Activated CD4-positive, alpha-beta T cell treated with anti-CD3 and anti-CD28 coated beads, Interleukin-2, Interleukin-6, amounts not matched to agents 100 ng/mL and 50 ng/mL, durations not matched to agents 16 hours and 8 hours (primary cell): ENCODE measurements at regions not wholly inside any gene's neighbourhood (a gene's known extent, or its start where the extent isn't known, plus 50 kb on each side); places are given as distances from the start of the nearest gene placed in this dataset.
"Not testable (repeated sequence)": the region's sequence is repeated elsewhere in the genome, so short reads cannot be mapped to it uniquely, and the experiment has no call there.

Experiments
- DNase-seq: peaks from one replicate; pipeline ENCODE4 v3.0.0-alpha.2; 2020

- DNase-seq, result no peak
Observed at GRCh38 chr6:137810554-137811120, 56.4 kb upstream of the TNFAIP3 start.

DNA sequence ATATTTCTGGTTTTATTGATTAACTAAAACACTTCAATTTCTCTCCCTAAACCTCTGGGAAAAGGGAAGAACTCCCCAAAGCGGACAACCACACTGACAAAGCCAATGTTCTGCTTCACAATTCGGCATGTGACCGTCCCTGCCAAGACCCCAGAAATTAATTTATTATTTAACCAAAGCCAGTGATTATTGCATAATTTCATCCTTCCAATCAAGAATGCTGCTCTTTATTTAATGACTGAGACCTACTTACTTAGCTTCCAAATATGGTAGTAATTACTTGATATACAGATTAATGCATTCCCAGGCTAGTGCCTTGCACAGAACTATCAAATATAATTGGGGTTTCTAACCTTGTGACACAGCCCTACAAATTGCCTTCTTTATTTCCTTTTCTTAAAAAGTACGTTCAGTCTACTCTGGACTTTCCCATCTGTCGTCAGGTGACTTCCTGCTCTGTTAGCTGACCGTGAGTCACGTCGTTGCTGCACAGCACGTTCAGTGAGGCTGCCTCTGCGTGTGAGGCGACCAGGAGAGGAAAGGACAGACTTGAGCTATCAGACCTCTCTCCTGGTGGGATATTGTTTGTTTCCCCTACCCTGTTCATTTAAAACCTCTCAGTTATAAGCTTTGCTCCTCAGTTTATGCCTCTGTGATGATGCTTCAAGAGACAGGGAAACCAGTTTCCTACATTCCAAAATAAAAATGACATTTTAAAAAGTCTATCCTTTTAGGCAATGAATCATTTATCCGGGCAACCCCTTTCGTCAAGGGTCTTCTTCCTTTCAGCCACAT lies 55.7 kb upstream of the TNFAIP3 start:
- DNase-seq, result peak; percentile 92

GRCh38 chr6:137811916-137812553 lies 55.0 kb upstream of the TNFAIP3 start:
- DNase-seq, result no peak

DNA sequence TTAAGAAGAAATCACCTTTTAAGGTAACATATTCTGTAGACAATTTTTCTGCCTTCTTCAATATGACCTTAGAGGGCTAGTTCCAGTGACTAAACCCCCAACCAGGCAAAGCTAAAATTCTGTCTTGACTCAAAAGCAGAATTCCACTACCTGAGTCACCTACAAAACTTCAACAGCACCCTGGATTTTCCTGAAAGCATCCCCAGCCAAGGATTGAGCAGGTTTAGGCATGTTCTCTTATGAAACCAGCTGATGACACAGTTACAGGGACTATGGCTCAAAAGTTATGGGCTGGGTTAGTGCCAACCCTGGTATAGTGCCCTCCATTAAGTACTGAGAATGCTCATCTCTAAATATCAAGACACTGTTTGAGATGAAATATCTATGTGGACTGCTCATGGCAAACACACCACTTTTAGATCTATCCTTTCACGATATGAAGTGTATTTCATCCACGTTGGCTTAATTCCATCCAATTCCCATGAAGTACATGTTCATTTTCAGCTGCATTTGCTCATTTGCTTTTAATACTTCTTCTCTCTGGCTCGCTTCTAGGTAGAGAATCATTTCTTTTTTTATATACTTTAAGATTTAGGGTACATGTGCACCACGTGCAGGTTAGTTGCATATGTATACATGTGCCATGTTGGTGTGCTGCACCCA lies 53.6 kb upstream of the TNFAIP3 start:
- DNase-seq, result no peak

DNA sequence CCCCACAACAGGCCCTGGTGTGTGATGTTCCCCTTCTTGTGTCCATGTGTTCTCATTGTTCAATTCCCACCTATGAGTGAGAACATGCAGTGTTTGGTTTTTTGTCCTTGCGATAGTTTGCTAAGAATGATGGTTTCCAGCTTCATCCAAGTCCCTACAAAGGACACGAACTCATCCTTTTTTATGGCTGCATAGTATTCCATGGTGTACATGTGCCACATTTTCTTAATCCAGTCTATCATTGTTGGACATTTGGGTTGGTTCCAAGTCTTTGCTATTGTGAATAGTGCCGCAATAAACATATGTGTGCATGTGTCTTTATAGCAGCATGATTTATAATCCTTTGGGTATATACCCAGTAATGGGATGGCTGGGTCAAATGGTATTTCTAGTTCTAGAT lies 53.0 kb upstream of the TNFAIP3 start:
- DNase-seq, result not testable (repeated sequence)

DNA sequence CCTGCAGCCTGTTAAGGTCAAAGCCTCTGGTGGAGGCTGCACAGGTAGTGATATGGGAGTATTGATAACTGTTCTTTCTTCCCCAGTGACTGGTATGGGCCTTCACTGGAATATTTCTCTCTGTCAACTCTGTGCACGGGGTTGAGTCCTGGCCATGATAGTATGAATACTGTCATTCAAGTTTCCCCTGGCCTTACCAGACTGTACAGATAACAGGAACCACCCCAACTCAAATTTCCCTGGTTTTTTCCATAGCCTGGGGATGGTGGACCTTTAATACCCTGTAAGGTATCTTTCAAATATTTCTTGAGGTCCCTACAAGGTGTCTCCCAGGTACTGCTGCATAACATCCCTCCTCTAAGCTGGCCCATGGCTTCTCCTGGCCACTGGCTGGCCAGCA lies 51.4 kb upstream of the TNFAIP3 start:
- no peak for DNase-seq

- DNase-seq, result peak; percentile 54
Observed at GRCh38 chr6:137816133-137816579, 50.9 kb upstream of the TNFAIP3 start.

GRCh38 chr6:137816688-137817618 lies 50.1 kb upstream of the TNFAIP3 start:
- no peak for DNase-seq
